ENCODE measurements at regions not wholly inside any gene's neighbourhood (a gene's known extent, or its start where the extent isn't known, plus 50 kb on each side); places are given as distances from the start of the nearest gene placed in this dataset.
"Not testable (repeated sequence)": the region's sequence is repeated elsewhere in the genome, so short reads cannot be mapped to it uniquely, and the experiment has no call there.

DNA sequence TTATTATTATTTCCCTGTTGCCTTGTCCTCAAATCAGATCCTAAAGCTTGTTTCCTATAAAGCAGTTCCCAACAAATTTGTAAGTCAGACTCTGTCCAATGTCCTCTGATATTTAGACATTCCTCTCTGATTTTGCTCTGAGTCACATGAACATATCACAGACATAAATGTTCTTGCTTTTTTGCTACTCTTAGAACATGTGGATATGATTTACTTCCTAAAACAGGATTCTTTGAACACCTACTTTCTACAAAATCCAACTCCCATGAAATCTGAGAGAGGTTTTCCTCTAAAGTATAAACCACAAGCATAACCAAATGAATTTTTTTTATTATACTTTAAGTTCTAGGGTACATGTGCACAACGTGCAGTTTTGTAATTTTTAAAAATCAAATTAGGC, 181.3 kb upstream of the SLC38A2 start:
- H3K4me1 ChIP-seq (ENCODE audit: insufficient read depth, low read length) = peaks cover 29% of the 10 kb centered on the region

GRCh38 chr12:46553266-46553665, 180.7 kb upstream of the SLC38A2 start:
- no peaks in the 10 kb centered on the region for H3K9me3 ChIP-seq (ENCODE audit: low read length)
- H3K4me1 ChIP-seq (ENCODE audit: insufficient read depth, low read length) = peaks cover 24% of the 10 kb centered on the region
- H3K4me3 ChIP-seq (ENCODE audit: low read depth in 1 of 2, low read length in 2 of 2) = no peak overlapping the region
- H3K36me3 ChIP-seq (ENCODE audit: insufficient read depth, low read length) = no peaks in the 10 kb centered on the region
- no peaks in the 10 kb centered on the region for H3K27me3 ChIP-seq (ENCODE audit: control insufficient read depth in 1 of 2, insufficient read depth in 2 of 2, low read length in 2 of 2)
- H3K9ac ChIP-seq (ENCODE audit: low read length) = no peak overlapping the region
- H3K27ac ChIP-seq (ENCODE audit: low read depth, low read length) = no peak overlapping the region

More for the DNA sequence above, 181.3 kb upstream of the SLC38A2 start:
- Histone ChIP-seq H3K36me3 (ENCODE audit: insufficient read depth, low read length) (no peaks in the 10 kb centered on the region), H3K9ac (ENCODE audit: low read length) (no peak overlapping the region), H3K27ac (ENCODE audit: low read depth, low read length) (no peak overlapping the region), H3K4me3 (ENCODE audit: low read depth in 1 of 2, low read length in 2 of 2) (no peak overlapping the region), H3K9me3 (ENCODE audit: low read length) (no peaks in the 10 kb centered on the region), H3K27me3 (ENCODE audit: control insufficient read depth in 1 of 2, insufficient read depth in 2 of 2, low read length in 2 of 2) (no peaks in the 10 kb centered on the region)

DNA sequence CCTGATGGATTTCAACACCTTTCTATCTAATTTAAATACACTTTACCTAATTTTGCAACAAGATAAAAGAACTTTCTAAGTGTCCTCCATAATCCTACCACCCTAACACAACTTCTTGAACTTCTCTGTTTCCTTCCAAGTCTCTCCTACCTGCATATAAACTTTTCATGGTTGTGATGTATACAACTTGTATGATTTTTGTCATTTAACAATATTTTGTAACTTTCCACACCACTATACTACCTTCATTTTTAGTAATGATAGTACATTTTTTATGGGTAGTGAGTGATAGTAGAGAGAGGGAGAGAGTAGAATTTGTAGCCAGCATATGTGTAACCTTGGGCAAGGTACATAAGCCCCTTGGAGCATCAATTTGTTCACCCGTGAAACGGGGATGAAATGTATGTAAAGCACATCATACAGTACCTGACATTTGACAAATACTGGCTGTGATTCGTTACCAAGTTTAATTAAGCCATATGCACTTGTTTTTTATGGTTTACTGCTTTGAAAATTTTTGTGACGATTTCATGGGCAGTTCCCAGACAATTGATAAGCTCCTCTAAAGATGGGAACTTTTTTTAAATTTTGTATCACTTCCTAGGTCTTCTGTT, 177.8 kb upstream of the SLC38A2 start:
- Histone ChIP-seq H3K27me3 (ENCODE audit: control insufficient read depth in 1 of 2, insufficient read depth in 2 of 2, low read length in 2 of 2) (no peaks in the 10 kb centered on the region), H3K27ac (ENCODE audit: low read depth, low read length) (no peak overlapping the region), H3K9me3 (ENCODE audit: low read length) (no peaks in the 10 kb centered on the region), H3K9ac (ENCODE audit: low read length) (no peak overlapping the region), H3K36me3 (ENCODE audit: insufficient read depth, low read length) (no peaks in the 10 kb centered on the region), H3K4me3 (ENCODE audit: low read depth in 1 of 2, low read length in 2 of 2) (no peak overlapping the region), H3K4me1 (ENCODE audit: insufficient read depth, low read length) (peaks cover 8% of the 10 kb centered on the region)

- Histone ChIP-seq H3K27ac (ENCODE audit: low read depth, low read length) (no peak overlapping the region), H3K9ac (ENCODE audit: low read length) (no peak overlapping the region), H3K36me3 (ENCODE audit: insufficient read depth, low read length) (no peaks in the 10 kb centered on the region), H3K9me3 (ENCODE audit: low read length) (no peaks in the 10 kb centered on the region), H3K4me3 (ENCODE audit: low read depth in 1 of 2, low read length in 2 of 2) (no peak overlapping the region), H3K27me3 (ENCODE audit: control insufficient read depth in 1 of 2, insufficient read depth in 2 of 2, low read length in 2 of 2) (no peaks in the 10 kb centered on the region), H3K4me1 (ENCODE audit: insufficient read depth, low read length) (peaks cover 1% of the 10 kb centered on the region)
These were observed 177.1 kb upstream of the SLC38A2 start for GRCh38 chr12:46549527-46550265.

- Histone ChIP-seq H3K27me3 (ENCODE audit: control insufficient read depth in 1 of 2, insufficient read depth in 2 of 2, low read length in 2 of 2) (no peaks in the 10 kb centered on the region), H3K36me3 (ENCODE audit: insufficient read depth, low read length) (no peaks in the 10 kb centered on the region), H3K9me3 (ENCODE audit: low read length) (no peaks in the 10 kb centered on the region), H3K9ac (ENCODE audit: low read length) (no peak overlapping the region), H3K4me1 (ENCODE audit: insufficient read depth, low read length) (no peaks in the 10 kb centered on the region), H3K27ac (ENCODE audit: low read depth, low read length) (no peak overlapping the region), H3K4me3 (ENCODE audit: low read depth in 1 of 2, low read length in 2 of 2) (no peak overlapping the region)
These were observed 176.1 kb upstream of the SLC38A2 start for GRCh38 chr12:46548605-46549071.

- no peak overlapping the region for H3K9ac ChIP-seq (ENCODE audit: low read length)
- H3K9me3 ChIP-seq (ENCODE audit: low read length) = no peaks in the 10 kb centered on the region
- no peaks in the 10 kb centered on the region for H3K36me3 ChIP-seq (ENCODE audit: insufficient read depth, low read length)
- no peaks in the 10 kb centered on the region for H3K27me3 ChIP-seq (ENCODE audit: control insufficient read depth in 1 of 2, insufficient read depth in 2 of 2, low read length in 2 of 2)
- H3K4me3 ChIP-seq (ENCODE audit: low read depth in 1 of 2, low read length in 2 of 2) = no peak overlapping the region
- H3K4me1 ChIP-seq (ENCODE audit: insufficient read depth, low read length) = no peaks in the 10 kb centered on the region
- H3K27ac ChIP-seq (ENCODE audit: low read depth, low read length) = no peak overlapping the region
These were observed 175.1 kb upstream of the SLC38A2 start for GRCh38 chr12:46547421-46548354.

DNA sequence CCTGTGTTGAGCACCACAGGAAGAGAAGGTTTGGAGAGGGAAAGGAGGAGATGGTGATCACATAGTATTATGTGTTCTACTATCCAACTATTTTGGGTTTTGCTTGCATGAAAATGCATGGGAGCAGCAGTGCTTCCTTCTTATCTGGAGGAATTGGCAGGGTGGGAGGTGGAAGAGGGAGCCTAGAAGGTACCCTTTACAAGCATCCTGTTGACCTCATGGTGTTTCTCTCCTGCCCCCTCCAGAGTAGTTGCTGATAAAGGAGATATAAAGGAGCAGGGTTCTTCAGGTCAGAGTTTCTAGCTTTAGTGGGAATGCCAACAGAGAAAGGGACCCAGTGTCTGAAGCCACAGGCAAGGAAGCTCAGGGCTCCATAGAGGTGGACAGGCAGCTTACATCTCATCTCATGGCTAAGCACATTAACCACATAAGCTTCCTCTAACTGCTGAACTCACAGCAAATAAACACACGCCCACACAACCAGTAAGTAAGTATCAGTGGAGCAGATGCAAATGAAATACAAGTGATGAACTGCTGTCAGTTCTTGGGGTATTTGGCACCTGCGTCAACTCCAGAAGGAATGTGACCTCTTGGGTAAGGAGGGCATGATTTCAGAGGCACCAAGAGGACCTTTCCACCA, 174.2 kb upstream of the SLC38A2 start:
- H3K9me3 ChIP-seq (ENCODE audit: low read length) = no peaks in the 10 kb centered on the region
- no peak overlapping the region for H3K4me3 ChIP-seq (ENCODE audit: low read depth in 1 of 2, low read length in 2 of 2)
- no peaks in the 10 kb centered on the region for H3K36me3 ChIP-seq (ENCODE audit: insufficient read depth, low read length)
- H3K27me3 ChIP-seq (ENCODE audit: control insufficient read depth in 1 of 2, insufficient read depth in 2 of 2, low read length in 2 of 2) = no peaks in the 10 kb centered on the region
- H3K4me1 ChIP-seq (ENCODE audit: insufficient read depth, low read length) = no peaks in the 10 kb centered on the region
- H3K9ac ChIP-seq (ENCODE audit: low read length) = no peak overlapping the region
- no peak overlapping the region for H3K27ac ChIP-seq (ENCODE audit: low read depth, low read length)

GRCh38 chr12:46543378-46543795, 170.8 kb upstream of the SLC38A2 start:
- not testable (repeated sequence) for H3K27me3 ChIP-seq (ENCODE audit: control insufficient read depth in 1 of 2, insufficient read depth in 2 of 2, low read length in 2 of 2); H3K4me3 ChIP-seq (ENCODE audit: low read depth in 1 of 2, low read length in 2 of 2); H3K9me3 ChIP-seq (ENCODE audit: low read length); H3K36me3 ChIP-seq (ENCODE audit: insufficient read depth, low read length); H3K4me1 ChIP-seq (ENCODE audit: insufficient read depth, low read length); H3K9ac ChIP-seq (ENCODE audit: low read length); H3K27ac ChIP-seq (ENCODE audit: low read depth, low read length)

GRCh38 chr12:46538976-46539375, 166.4 kb upstream of the SLC38A2 start:
- H3K4me3 ChIP-seq (ENCODE audit: low read depth in 1 of 2, low read length in 2 of 2) = no peak overlapping the region
- H3K9ac ChIP-seq (ENCODE audit: low read length) = no peak overlapping the region

DNA sequence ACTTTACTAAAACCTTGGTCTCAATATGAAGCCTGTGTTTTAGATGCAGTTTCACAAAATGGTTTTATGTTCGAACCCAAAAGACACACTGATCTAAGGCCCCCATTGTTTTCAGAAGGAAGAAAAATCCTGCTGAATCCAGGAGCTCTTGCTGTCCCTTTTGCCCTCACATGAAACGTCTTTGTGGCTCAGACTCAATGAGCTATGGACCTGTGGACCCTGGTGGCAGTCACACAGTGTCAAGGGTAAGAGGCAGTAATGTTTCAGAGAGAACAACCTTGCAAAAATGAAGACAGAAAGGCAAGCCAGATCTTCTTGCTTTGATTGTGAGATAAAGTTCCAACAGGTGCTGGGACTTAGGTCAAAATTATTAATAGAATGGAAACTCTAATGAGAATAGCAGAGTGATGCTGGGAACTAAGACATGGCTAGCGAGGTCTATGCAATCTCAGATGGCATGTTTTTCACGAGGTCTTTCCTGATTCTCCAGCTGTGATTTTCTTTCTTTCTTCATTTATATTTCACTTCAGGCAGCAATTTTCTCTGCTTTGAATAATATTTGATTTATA, 164.9 kb upstream of the SLC38A2 start:
- peaks cover 7% of the 10 kb centered on the region for H3K4me1 ChIP-seq (ENCODE audit: insufficient read depth, low read length)

More at GRCh38 chr12:46538976-46539375, 166.4 kb upstream of the SLC38A2 start:
- H3K27ac ChIP-seq (ENCODE audit: low read depth, low read length) = no peak overlapping the region
- H3K27me3 ChIP-seq (ENCODE audit: control insufficient read depth in 1 of 2, insufficient read depth in 2 of 2, low read length in 2 of 2) = no peaks in the 10 kb centered on the region
- no peaks in the 10 kb centered on the region for H3K36me3 ChIP-seq (ENCODE audit: insufficient read depth, low read length)
- no peaks in the 10 kb centered on the region for H3K9me3 ChIP-seq (ENCODE audit: low read length)
- peaks cover 5% of the 10 kb centered on the region for H3K4me1 ChIP-seq (ENCODE audit: insufficient read depth, low read length)

GRCh38 chr12:46536316-46536715, 163.7 kb upstream of the SLC38A2 start:
- H3K4me3 ChIP-seq (ENCODE audit: low read depth in 1 of 2, low read length in 2 of 2); H3K4me1 ChIP-seq (ENCODE audit: insufficient read depth, low read length); H3K27ac ChIP-seq (ENCODE audit: low read depth, low read length); H3K27me3 ChIP-seq (ENCODE audit: control insufficient read depth in 1 of 2, insufficient read depth in 2 of 2, low read length in 2 of 2); H3K9me3 ChIP-seq (ENCODE audit: low read length); H3K36me3 ChIP-seq (ENCODE audit: insufficient read depth, low read length); H3K9ac ChIP-seq (ENCODE audit: low read length): not testable (repeated sequence)

More for the DNA sequence above, 164.9 kb upstream of the SLC38A2 start:
- H3K27me3 ChIP-seq (ENCODE audit: control insufficient read depth in 1 of 2, insufficient read depth in 2 of 2, low read length in 2 of 2) = no peaks in the 10 kb centered on the region
- H3K36me3 ChIP-seq (ENCODE audit: insufficient read depth, low read length) = no peaks in the 10 kb centered on the region
- H3K4me3 ChIP-seq (ENCODE audit: low read depth in 1 of 2, low read length in 2 of 2) = no peak overlapping the region
- H3K9ac ChIP-seq (ENCODE audit: low read length) = no peak overlapping the region
- H3K27ac ChIP-seq (ENCODE audit: low read depth, low read length) = no peak overlapping the region
- H3K9me3 ChIP-seq (ENCODE audit: low read length) = no peaks in the 10 kb centered on the region
